Chondrocyte (in vitro differentiated cells): ENCODE measurements at regions not wholly inside any gene's neighbourhood (a gene's known extent, or its start where the extent isn't known, plus 50 kb on each side); places are given as distances from the start of the nearest gene placed in this dataset.

Experiments used
- DNase-seq: peaks from one replicate; pipeline ENCODE4 v3.0.0; 2021; ENCODE audit warnings: mixed read lengths, low spot score
- H3K27ac Mint-ChIP-seq: one replicate; pipeline ENCODE4 v1.8.0; 2021; ENCODE audit warnings: mild to moderate bottlenecking, moderate library complexity, mixed read lengths; ENCODE audit not compliant: unreplicated experiment
- H3K27me3 Mint-ChIP-seq: 2 replicates; pipeline ENCODE4 v1.8.0; 2021; ENCODE audit warnings: low read depth, mixed read lengths
- H3K36me3 Mint-ChIP-seq: 2 replicates; pipeline ENCODE4 v1.8.0; 2021; ENCODE audit warnings: low read depth, mixed read lengths
- H3K4me1 Mint-ChIP-seq: 2 replicates; pipeline ENCODE4 v1.8.0; 2021; ENCODE audit warnings: low read depth, mild to moderate bottlenecking, mixed read lengths
- H3K4me3 Mint-ChIP-seq: one replicate; pipeline ENCODE4 v1.8.0; 2021; ENCODE audit warnings: mild to moderate bottlenecking, moderate library complexity, mixed read lengths; ENCODE audit not compliant: unreplicated experiment
- H3K9me3 Mint-ChIP-seq: 2 replicates; pipeline ENCODE4 v1.8.0; 2021; ENCODE audit warnings: low read depth, mixed read lengths
- CTCF ChIP-seq: fragments of 200-600 bp; sonication (generic); IDR thresholded peaks from 2 replicates; pipeline ENCODE4 v1.5.0; 2021; ENCODE audit warnings: antibody characterized with exemption, mild to moderate bottlenecking, moderate library complexity

GRCh38 chr13:111037927-111038326 is 77.2 kb upstream of the ARHGEF7 start:
- H3K36me3 Mint-ChIP-seq, result no peaks in the 10 kb centered on the region
- H3K9me3 Mint-ChIP-seq, result no peaks in the 10 kb centered on the region
- TF ChIP-seq CTCF, result no peak
- DNase-seq, result no peak
- H3K27me3 Mint-ChIP-seq, result peaks cover 2% of the 10 kb centered on the region
- H3K4me3 Mint-ChIP-seq, result no peak overlapping the region
- H3K27ac Mint-ChIP-seq, result no peak overlapping the region
- H3K4me1 Mint-ChIP-seq, result peaks cover 5% of the 10 kb centered on the region

DNA sequence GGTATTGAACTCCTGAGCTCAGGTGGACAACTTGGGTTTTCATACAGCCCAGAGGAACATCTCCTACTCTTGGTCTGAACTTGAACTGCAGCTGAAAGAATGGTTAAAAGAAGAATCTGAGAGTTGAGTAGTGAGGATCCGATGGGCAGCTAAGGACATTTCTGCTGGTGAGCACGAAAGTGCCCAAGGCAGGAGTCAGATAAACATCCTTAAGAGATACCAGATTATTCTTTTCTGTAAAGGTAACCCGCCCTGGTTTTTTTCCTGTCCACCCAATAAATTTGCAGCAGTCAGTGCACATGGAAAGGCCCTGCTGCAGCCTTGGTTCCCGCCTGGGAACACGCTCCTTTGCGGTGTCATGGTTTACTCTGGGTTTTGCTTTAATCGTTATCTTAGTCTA is 78.4 kb upstream of the ARHGEF7 start:
- TF ChIP-seq CTCF, result no peak
- no peak for DNase-seq
- Mint-ChIP-seq H3K9me3 (no peaks in the 10 kb centered on the region), H3K4me3 (no peak overlapping the region), H3K27ac (no peak overlapping the region), H3K27me3 (peaks cover 2% of the 10 kb centered on the region), H3K36me3 (no peaks in the 10 kb centered on the region), H3K4me1 (peaks cover 6% of the 10 kb centered on the region)

DNA sequence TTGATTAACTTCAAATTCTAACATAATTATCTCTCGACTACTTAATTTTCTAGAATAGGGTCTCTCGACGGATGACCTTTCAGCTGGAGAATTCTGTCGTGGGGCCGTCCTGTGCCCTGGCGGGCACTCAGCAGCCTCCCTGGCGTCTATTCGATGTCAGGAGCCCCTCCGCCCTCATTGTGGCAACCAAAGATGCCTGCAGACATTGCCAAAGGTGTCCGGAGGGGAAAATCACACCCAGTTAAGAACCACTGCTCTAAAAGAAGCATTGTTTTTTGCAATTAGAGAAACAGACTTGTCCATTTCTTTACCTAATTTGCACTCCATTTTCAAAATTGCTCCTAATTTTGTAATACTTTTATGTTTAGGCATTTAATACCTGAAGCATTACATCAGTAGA is 79.2 kb upstream of the ARHGEF7 start:
- H3K27me3 Mint-ChIP-seq, result peaks cover 2% of the 10 kb centered on the region
- H3K4me1 Mint-ChIP-seq, result peaks cover 10% of the 10 kb centered on the region
- H3K9me3 Mint-ChIP-seq, result no peaks in the 10 kb centered on the region
- no peaks in the 10 kb centered on the region for H3K36me3 Mint-ChIP-seq
- DNase-seq, result no peak
- no peak overlapping the region for H3K4me3 Mint-ChIP-seq
- TF ChIP-seq CTCF, result no peak
- H3K27ac Mint-ChIP-seq, result no peak overlapping the region

DNA sequence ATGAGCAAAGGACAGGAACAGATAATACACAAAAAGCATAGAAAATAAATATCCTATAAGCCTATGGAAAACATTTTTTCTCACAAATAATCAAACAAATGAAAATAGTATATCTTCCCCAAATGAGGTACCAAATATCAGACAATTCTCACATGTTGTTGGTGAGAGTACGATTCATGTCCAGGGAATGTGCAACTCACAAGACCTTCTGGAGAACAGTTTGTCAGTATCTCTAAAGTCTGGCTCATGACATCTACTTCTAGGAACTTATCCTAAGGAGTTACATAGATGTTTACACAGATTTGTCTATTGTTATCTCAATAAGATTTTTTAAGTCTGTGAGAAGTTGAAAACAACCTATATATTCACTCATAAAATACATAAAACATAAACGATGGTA is 80.3 kb upstream of the ARHGEF7 start:
- Mint-ChIP-seq H3K36me3 (no peaks in the 10 kb centered on the region), H3K27me3 (peaks cover 2% of the 10 kb centered on the region), H3K27ac (no peak overlapping the region), H3K4me1 (peaks cover 10% of the 10 kb centered on the region), H3K4me3 (no peak overlapping the region), H3K9me3 (no peaks in the 10 kb centered on the region)
- TF ChIP-seq CTCF, result no peak
- no peak for DNase-seq

GRCh38 chr13:111033172-111034130 is 81.7 kb upstream of the ARHGEF7 start:
- Mint-ChIP-seq H3K27ac (no peak overlapping the region), H3K27me3 (peaks cover 2% of the 10 kb centered on the region), H3K36me3 (peaks cover under 1% of the 10 kb centered on the region), H3K4me3 (no peak overlapping the region), H3K9me3 (peaks cover under 1% of the 10 kb centered on the region), H3K4me1 (peaks cover 10% of the 10 kb centered on the region)
- no peak for DNase-seq
- TF ChIP-seq CTCF, result no peak
